DMS153 treated with DMSO at 0.1 percent for 48 hours (cell line): ENCODE measurements at regions not wholly inside any gene's neighbourhood (a gene's known extent, or its start where the extent isn't known, plus 50 kb on each side); places are given as distances from the start of the nearest gene placed in this dataset.
"Not testable (repeated sequence)": the region's sequence is repeated elsewhere in the genome, so short reads cannot be mapped to it uniquely, and the experiment has no call there.

Experiments used
- DNase-seq: peaks from one replicate; lab custom pipeline; 2025; ENCODE audit not compliant: unreplicated experiment; lab: John Stamatoyannopoulos, UW

- no peak for DNase-seq
Observed at GRCh38 chr12:13570005-13570694, 373.6 kb downstream of the EMP1 start.

- no peak for DNase-seq
Observed at GRCh38 chr12:13566292-13566691, 369.8 kb downstream of the EMP1 start.

GRCh38 chr12:13564266-13564810 is 367.8 kb downstream of the EMP1 start:
- no peak for DNase-seq

GRCh38 chr12:13563743-13564125 is 367.2 kb downstream of the EMP1 start:
- no peak for DNase-seq

GRCh38 chr12:13562915-13563742 is 366.6 kb downstream of the EMP1 start:
- no peak for DNase-seq

GRCh38 chr12:13561923-13562322 is 365.4 kb downstream of the EMP1 start:
- DNase-seq: no peak

- DNase-seq: peak; percentile 31
Observed at GRCh38 chr12:13559318-13559978, 362.9 kb downstream of the EMP1 start.

- DNase-seq: no peak
Observed at GRCh38 chr12:13552830-13553229, 356.3 kb downstream of the EMP1 start.

GRCh38 chr12:13547283-13547682 is 350.8 kb downstream of the EMP1 start:
- no peak for DNase-seq

- DNase-seq: no peak
Observed at GRCh38 chr12:13546231-13546630, 349.7 kb downstream of the EMP1 start.

GRCh38 chr12:13539051-13539450 is 342.5 kb downstream of the EMP1 start:
- no peak for DNase-seq

GRCh38 chr12:13538136-13538535 is 341.6 kb downstream of the EMP1 start:
- no peak for DNase-seq

- DNase-seq: no peak
Observed at GRCh38 chr12:13537623-13538022, 341.1 kb downstream of the EMP1 start.

- no peak for DNase-seq
Observed at GRCh38 chr12:13536219-13536910, 339.8 kb downstream of the EMP1 start.

GRCh38 chr12:13534645-13535398 is 338.3 kb downstream of the EMP1 start:
- no peak for DNase-seq

- DNase-seq: no peak
Observed at GRCh38 chr12:13534242-13534641, 337.7 kb downstream of the EMP1 start.

- no peak for DNase-seq
Observed at GRCh38 chr12:13530966-13531365, 334.4 kb downstream of the EMP1 start.

GRCh38 chr12:13526185-13526921 is 329.8 kb downstream of the EMP1 start:
- not testable (repeated sequence) for DNase-seq

- no peak for DNase-seq
Observed at GRCh38 chr12:13523536-13524307, 327.2 kb downstream of the EMP1 start.
